ENCODE measurements at regions not wholly inside any gene's neighbourhood (a gene's known extent, or its start where the extent isn't known, plus 50 kb on each side); places are given as distances from the start of the nearest gene placed in this dataset.

GRCh38 chr2:48146552-48146951 is 167.9 kb upstream of the FOXN2 start:
- Mint-ChIP-seq H3K27me3 (no peaks in the 10 kb centered on the region), H3K36me3 (no peaks in the 10 kb centered on the region), H3K4me3 (no peak overlapping the region), H3K9me3 (no peaks in the 10 kb centered on the region), H3K27ac (no peak overlapping the region), H3K4me1 (peaks cover 3 to 6% of the 10 kb centered on the region in 2 donors)
- ATAC-seq (replicated peaks) (no peak), DNase-seq (no peak)

- Mint-ChIP-seq H3K27ac (no peak overlapping the region), H3K9me3 (no peaks in the 10 kb centered on the region), H3K4me1 (peaks cover 0 to 3% of the 10 kb centered on the region in 2 donors), H3K36me3 (no peaks in the 10 kb centered on the region), H3K4me3 (no peak overlapping the region), H3K27me3 (no peaks in the 10 kb centered on the region)
- DNase-seq (no peak), ATAC-seq (replicated peaks) (no peak)
Measured at GRCh38 chr2:48147719-48148118, 166.8 kb upstream of the FOXN2 start.

- Mint-ChIP-seq H3K4me1 (peaks cover 0 to 3% of the 10 kb centered on the region in 2 donors), H3K36me3 (no peaks in the 10 kb centered on the region), H3K4me3 (no peak overlapping the region), H3K9me3 (no peaks in the 10 kb centered on the region), H3K27me3 (no peaks in the 10 kb centered on the region), H3K27ac (no peak overlapping the region)
- ATAC-seq (replicated peaks) (no peak), DNase-seq (no peak)
Measured at GRCh38 chr2:48148841-48149430, 165.5 kb upstream of the FOXN2 start.

DNA sequence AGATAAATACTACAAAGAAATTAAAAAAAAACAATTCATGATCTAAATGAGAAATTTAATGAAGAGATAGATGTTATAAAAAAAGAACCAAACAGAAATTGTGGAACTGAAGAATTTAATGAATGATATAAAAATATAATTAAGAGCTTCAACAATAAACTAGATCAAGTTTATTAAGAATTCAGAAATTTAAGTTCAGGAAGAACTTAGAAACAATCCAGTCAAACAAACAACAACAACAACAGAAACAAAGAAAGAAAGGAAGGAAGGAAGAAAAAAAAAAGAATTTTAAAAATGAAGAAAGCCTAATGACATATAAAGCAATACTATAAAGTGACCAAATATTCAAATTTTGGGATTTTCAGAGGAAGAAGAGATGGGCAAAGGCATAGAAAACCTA is 157.3 kb upstream of the FOXN2 start:
- DNase-seq (no peak), ATAC-seq (replicated peaks) (no peak)
- H3K4me3 Mint-ChIP-seq = no peak overlapping the region
- H3K27ac Mint-ChIP-seq = no peak overlapping the region
- peaks cover 5 to 6% of the 10 kb centered on the region in 2 donors for H3K27me3 Mint-ChIP-seq
- peaks cover 0 to 8% of the 10 kb centered on the region in 2 donors for H3K36me3 Mint-ChIP-seq
- H3K9me3 Mint-ChIP-seq = peaks cover 12 to 18% of the 10 kb centered on the region in 2 donors
- H3K4me1 Mint-ChIP-seq = no peaks in the 10 kb centered on the region

- H3K36me3 Mint-ChIP-seq = peaks cover under 1 to 2% of the 10 kb centered on the region in 2 donors
- no peak overlapping the region for H3K27ac Mint-ChIP-seq
- H3K9me3 Mint-ChIP-seq = peaks cover 13 to 15% of the 10 kb centered on the region in 2 donors
- no peak for ATAC-seq (replicated peaks)
- DNase-seq = no peak
- peaks cover 5 to 6% of the 10 kb centered on the region in 2 donors for H3K27me3 Mint-ChIP-seq
- H3K4me3 Mint-ChIP-seq = no peak overlapping the region
- no peaks in the 10 kb centered on the region for H3K4me1 Mint-ChIP-seq
Measured at GRCh38 chr2:48161628-48162027, 152.9 kb upstream of the FOXN2 start.

DNA sequence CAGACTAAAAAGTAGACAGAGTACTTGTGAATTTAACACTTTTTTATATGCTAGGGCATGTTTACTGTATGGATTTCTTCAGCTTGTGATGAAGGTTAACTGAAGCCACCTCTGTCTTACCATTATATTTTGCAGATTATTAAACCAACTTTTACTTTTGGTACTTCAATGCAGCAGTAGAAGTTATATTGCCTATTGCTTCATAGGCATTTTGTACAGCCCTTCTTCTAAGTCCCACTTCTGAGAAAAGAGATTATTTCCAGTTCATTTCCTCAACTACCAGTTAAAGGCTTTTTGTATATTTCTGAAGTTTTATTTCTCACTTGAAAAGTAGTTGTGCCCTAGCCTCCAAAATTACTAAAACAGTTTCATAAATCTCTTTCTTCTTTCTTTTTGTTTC is 151.7 kb upstream of the FOXN2 start:
- H3K9me3 Mint-ChIP-seq = peaks cover 15 to 22% of the 10 kb centered on the region in 2 donors
- H3K4me3 Mint-ChIP-seq = no peak overlapping the region
- DNase-seq (no peak), ATAC-seq (replicated peaks) (no peak)
- H3K27me3 Mint-ChIP-seq = peaks cover 5 to 6% of the 10 kb centered on the region in 2 donors
- H3K36me3 Mint-ChIP-seq = peaks cover 2 to 4% of the 10 kb centered on the region in 2 donors
- no peak overlapping the region for H3K27ac Mint-ChIP-seq
- no peaks in the 10 kb centered on the region for H3K4me1 Mint-ChIP-seq

GRCh38 chr2:48165070-48165753 is 149.3 kb upstream of the FOXN2 start:
- H3K27me3 Mint-ChIP-seq = peaks cover 0 to 4% of the 10 kb centered on the region in 2 donors
- H3K36me3 Mint-ChIP-seq = peaks cover 3 to 4% of the 10 kb centered on the region in 2 donors
- H3K27ac Mint-ChIP-seq = no peak overlapping the region
- H3K4me3 Mint-ChIP-seq = no peak overlapping the region
- DNase-seq (no peak), ATAC-seq (replicated peaks) (no peak)
- H3K4me1 Mint-ChIP-seq = no peaks in the 10 kb centered on the region
- peaks cover 9 to 15% of the 10 kb centered on the region in 2 donors for H3K9me3 Mint-ChIP-seq

GRCh38 chr2:48169141-48169592 is 145.3 kb upstream of the FOXN2 start:
- no peak overlapping the region for H3K27ac Mint-ChIP-seq
- peaks cover 0 to 4% of the 10 kb centered on the region in 2 donors for H3K27me3 Mint-ChIP-seq
- no peaks in the 10 kb centered on the region for H3K4me1 Mint-ChIP-seq
- no peak for DNase-seq
- ATAC-seq (replicated peaks) = no peak
- peaks cover 8 to 15% of the 10 kb centered on the region in 2 donors for H3K9me3 Mint-ChIP-seq
- H3K4me3 Mint-ChIP-seq = no peak overlapping the region
- peaks cover 2 to 4% of the 10 kb centered on the region in 2 donors for H3K36me3 Mint-ChIP-seq

- DNase-seq (no peak), ATAC-seq (replicated peaks) (no peak)
- peaks cover 2 to 4% of the 10 kb centered on the region in 2 donors for H3K36me3 Mint-ChIP-seq
- H3K27ac Mint-ChIP-seq = no peak overlapping the region
- peaks cover 0 to 8% of the 10 kb centered on the region in 2 donors for H3K27me3 Mint-ChIP-seq
- no peak overlapping the region for H3K4me3 Mint-ChIP-seq
- peaks cover 0 to 2% of the 10 kb centered on the region in 2 donors for H3K4me1 Mint-ChIP-seq
- peaks cover 8 to 15% of the 10 kb centered on the region in 2 donors for H3K9me3 Mint-ChIP-seq
Measured at GRCh38 chr2:48170281-48170680, 144.2 kb upstream of the FOXN2 start.

DNA sequence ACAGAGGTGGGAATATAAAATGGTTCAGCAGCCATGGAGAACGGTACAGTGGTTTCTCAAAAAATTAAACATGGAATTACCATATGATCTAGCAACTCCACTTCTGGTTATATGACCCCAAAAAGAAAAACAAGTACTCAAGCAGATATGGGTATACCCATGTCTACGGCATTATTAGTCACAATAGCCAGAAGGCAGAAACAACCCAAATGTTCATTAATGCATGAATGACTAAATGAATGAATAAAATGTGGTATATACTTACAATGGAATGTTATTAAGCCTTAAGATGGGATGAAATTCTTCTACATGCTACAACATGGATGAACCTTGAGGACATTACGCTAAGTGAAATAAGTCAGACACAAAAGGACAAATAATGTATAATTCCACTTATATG is 141.3 kb upstream of the FOXN2 start:
- no peak for DNase-seq
- peaks cover 0 to 4% of the 10 kb centered on the region in 2 donors for H3K36me3 Mint-ChIP-seq
- H3K27me3 Mint-ChIP-seq = peaks cover 7 to 11% of the 10 kb centered on the region in 2 donors
- no peak for ATAC-seq (replicated peaks)
- H3K4me3 Mint-ChIP-seq = no peak overlapping the region
- peaks cover 0 to 2% of the 10 kb centered on the region in 2 donors for H3K4me1 Mint-ChIP-seq
- H3K27ac Mint-ChIP-seq = no peak overlapping the region
- peaks cover 4 to 8% of the 10 kb centered on the region in 2 donors for H3K9me3 Mint-ChIP-seq

DNA sequence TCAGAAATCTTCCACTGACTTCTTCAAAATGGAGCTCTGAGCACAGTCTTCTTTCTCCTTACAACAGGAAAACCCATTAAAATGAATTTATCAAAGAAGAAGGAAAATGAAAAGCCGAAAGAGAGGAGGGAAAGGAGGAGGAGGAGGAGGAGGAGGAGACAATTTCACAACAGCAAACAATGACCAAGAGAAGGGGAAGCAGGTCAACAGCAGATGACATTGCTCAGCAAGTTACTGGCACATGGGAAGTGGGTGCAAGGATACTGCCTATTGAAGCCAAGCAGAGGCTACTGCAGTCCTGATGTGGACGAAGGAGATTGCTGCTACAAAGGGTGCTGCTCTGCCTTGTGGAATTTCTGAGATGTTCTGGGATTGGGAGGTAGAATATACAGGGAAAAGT is 140.0 kb upstream of the FOXN2 start:
- no peak for DNase-seq
- H3K36me3 Mint-ChIP-seq = peaks cover 0 to 2% of the 10 kb centered on the region in 2 donors
- peaks cover 0 to 2% of the 10 kb centered on the region in 2 donors for H3K4me1 Mint-ChIP-seq
- H3K9me3 Mint-ChIP-seq = peaks cover 0 to 7% of the 10 kb centered on the region in 2 donors
- no peak overlapping the region for H3K27ac Mint-ChIP-seq
- H3K27me3 Mint-ChIP-seq = peaks cover 7% of the 10 kb centered on the region in 2 donors
- no peak overlapping the region for H3K4me3 Mint-ChIP-seq
- ATAC-seq (replicated peaks) = no peak

- Mint-ChIP-seq H3K27ac (no peak overlapping the region), H3K4me1 (peaks cover 0 to 2% of the 10 kb centered on the region in 2 donors), H3K36me3 (peaks cover 0 to 2% of the 10 kb centered on the region in 2 donors), H3K27me3 (peaks cover 7% of the 10 kb centered on the region in 2 donors), H3K4me3 (no peak overlapping the region), H3K9me3 (peaks cover 0 to 7% of the 10 kb centered on the region in 2 donors)
- ATAC-seq (replicated peaks) (no peak), DNase-seq (no peak)
Measured at GRCh38 chr2:48175254-48175653, 139.2 kb upstream of the FOXN2 start.

DNA sequence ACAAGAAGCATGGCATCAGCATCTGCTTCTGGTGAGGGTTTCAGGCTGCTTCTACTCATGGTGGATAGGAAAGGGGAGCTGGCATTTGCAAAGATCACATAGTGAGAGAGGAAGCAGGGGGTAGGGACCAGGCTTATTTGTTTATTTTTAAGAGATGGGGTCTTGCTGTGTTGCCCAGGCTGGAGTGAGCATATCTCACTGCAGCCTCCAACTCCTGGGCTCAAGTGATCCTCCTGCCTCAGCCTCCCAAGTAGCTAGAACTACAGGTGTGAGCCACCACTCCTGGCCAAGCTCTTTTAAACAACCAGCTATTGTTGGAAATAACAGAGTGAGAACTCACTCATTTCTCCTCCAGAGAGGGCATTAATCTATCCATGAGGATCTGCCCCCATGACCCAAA is 138.8 kb upstream of the FOXN2 start:
- H3K4me3 Mint-ChIP-seq = no peak overlapping the region
- no peak overlapping the region for H3K27ac Mint-ChIP-seq
- no peak for ATAC-seq (replicated peaks)
- peaks cover 0 to 7% of the 10 kb centered on the region in 2 donors for H3K9me3 Mint-ChIP-seq
- DNase-seq = no peak
- H3K27me3 Mint-ChIP-seq = peaks cover 7% of the 10 kb centered on the region in 2 donors
- H3K4me1 Mint-ChIP-seq = peaks cover 0 to 2% of the 10 kb centered on the region in 2 donors
- H3K36me3 Mint-ChIP-seq = peaks cover 0 to 2% of the 10 kb centered on the region in 2 donors

DNA sequence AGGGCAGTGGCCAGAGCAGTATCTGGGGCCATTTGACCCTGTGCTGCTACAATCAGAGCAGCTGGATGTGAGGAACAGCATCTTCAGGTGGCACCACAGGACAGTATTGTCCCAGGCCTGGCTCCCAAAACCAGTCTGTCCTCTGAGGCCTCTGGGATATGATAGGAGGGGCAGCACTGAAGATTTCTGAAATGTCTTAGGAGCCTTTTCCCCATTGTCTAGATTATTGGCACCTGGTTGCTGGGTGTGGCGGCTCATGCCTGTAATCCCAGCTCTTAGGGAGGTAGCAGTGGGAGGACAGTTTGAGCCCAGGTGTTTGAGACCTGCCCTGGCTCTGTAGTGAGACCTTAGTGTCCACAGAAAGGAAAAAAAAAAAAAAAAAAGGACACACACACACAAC is 137.6 kb upstream of the FOXN2 start:
- Mint-ChIP-seq H3K27me3 (peaks cover 7% of the 10 kb centered on the region in 2 donors), H3K9me3 (peaks cover 0 to 7% of the 10 kb centered on the region in 2 donors), H3K27ac (no peak overlapping the region), H3K4me1 (peaks cover 4 to 5% of the 10 kb centered on the region in 2 donors), H3K4me3 (no peak overlapping the region), H3K36me3 (peaks cover 0 to 2% of the 10 kb centered on the region in 2 donors)
- no peak for DNase-seq
- no peak for ATAC-seq (replicated peaks)

DNA sequence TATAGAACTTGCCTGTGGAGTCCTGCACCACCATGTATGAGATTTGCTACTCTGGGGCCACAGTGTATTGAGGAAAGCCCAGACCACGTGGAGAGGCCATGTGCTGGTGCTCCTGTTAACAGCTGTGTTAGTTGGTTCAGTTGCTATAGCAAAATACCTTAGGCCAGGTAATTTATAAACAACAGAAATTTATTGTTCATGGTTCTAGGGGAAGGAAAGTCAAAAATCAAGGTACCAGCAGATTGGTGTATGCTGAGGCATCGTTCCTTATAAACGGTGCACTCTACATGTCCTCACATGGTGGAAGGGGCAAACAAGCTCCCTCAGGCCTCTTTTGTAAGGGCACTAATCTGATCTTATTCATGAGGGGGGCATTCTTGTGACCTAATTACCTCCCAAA is 135.9 kb upstream of the FOXN2 start:
- Mint-ChIP-seq H3K36me3 (peaks cover 0 to 8% of the 10 kb centered on the region in 2 donors), H3K4me1 (peaks cover 4 to 5% of the 10 kb centered on the region in 2 donors), H3K27me3 (peaks cover 7% of the 10 kb centered on the region in 2 donors), H3K27ac (no peak overlapping the region), H3K9me3 (peaks cover 0 to 10% of the 10 kb centered on the region in 2 donors), H3K4me3 (no peak overlapping the region)
- no peak for DNase-seq
- no peak for ATAC-seq (replicated peaks)

Data from stimulated activated naive B cell treated with anti-CD40 and anti-IgM and Interleukin-4, amounts not matched to agents 10 μg/mL and 1 μg/mL and 100 μg/mL, for 72 hours (primary cell).